ENCODE measurements at regions not wholly inside any gene's neighbourhood (a gene's known extent, or its start where the extent isn't known, plus 50 kb on each side); places are given as distances from the start of the nearest gene placed in this dataset.

DNA sequence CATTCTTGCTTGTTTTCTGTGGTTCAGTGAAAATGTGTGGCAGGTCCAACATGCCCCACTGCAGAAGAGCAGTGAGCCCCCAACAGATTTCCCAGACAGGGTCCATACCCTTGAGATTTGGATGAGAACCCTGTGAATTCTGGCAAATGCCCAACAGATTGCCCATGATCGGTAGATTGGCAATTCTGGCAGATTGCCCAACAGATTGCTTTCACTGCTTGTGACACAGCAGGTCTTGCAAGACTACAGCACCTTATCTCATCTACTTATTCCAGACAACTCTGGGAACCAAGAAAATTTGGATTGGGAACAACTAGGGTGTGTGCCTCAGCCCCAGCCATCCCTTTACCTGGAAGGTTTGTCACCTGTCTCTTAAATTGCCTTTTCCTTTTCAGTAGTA, 143.7 kb upstream of the COL1A2 start:
- DNase-seq (ENCODE audit: extremely low read depth in 1 of 11, low read depth in 9 of 11, low spot score in 4 of 11): no peak

- no peak for DNase-seq (ENCODE audit: extremely low read depth in 1 of 11, low read depth in 9 of 11, low spot score in 4 of 11)
Measured at GRCh38 chr7:94252124-94252523, 142.6 kb upstream of the COL1A2 start.

DNA sequence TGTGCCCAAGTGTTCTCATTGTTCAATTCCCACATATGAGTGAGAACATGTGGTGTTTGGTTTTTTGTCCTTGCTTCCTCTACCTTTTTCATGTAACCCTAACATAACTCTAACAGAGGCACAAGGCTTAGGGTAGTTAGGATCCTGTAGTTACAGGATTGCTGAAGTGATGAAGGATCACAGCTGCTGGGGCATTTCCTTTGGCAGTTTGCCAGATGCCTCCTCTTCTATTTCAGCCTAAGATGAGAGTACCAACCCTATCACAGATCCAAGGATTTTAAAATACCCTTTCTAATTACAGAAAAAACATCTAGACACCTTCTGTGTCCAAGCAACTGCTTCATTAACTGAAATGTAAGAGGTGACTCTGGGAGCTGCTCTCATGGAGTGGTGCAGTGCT, 141.7 kb upstream of the COL1A2 start:
- peak in 1 of 11 donors; percentile 13 for DNase-seq (ENCODE audit: extremely low read depth in 1 of 11, low read depth in 9 of 11, low spot score in 4 of 11)

DNA sequence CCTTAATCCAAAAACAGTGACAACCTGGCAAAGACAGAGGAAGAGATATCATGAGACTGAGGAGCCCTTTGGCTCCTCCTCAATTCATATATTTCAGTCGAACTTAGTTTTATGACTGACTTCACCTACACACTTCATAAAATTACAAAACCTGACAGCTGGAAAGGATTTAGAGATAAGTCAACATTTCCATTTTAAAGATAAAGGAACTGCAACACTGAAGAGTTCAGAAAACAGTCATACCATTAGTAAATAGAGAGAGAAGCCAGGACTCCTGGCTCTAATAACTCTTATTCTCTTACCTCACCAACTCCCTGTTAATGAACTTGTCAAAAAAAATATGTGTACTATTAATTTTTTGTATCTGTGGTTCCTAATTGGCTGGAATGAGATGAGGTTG, 141.0 kb upstream of the COL1A2 start:
- DNase-seq (ENCODE audit: extremely low read depth in 1 of 11, low read depth in 9 of 11, low spot score in 4 of 11): no peak

- peak in 2 of 11 donors; percentile 13 to 26 for DNase-seq (ENCODE audit: extremely low read depth in 1 of 11, low read depth in 9 of 11, low spot score in 4 of 11)
Measured at GRCh38 chr7:94258418-94259300, 136.0 kb upstream of the COL1A2 start.

DNA sequence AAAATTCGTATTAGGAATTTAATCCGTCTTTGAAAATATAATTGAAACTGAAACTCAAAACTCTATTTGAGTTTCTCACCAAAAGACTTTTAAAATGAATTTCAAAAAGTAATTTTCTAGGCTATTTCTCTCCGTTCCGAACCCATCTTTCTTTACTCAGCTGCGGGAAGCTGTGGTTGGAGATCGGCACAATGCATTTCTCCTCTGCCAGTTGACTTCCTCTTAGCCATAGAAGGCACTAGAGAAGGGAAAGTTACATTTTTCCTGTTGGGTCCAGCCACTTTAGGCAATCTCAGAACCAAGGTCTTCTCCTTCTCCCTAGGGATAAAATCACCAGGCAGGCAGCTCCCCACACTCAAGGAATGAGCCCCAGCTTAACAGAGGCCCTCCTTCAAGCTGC, 133.6 kb upstream of the COL1A2 start:
- no peak for DNase-seq (ENCODE audit: extremely low read depth in 1 of 11, low read depth in 9 of 11, low spot score in 4 of 11)

DNA sequence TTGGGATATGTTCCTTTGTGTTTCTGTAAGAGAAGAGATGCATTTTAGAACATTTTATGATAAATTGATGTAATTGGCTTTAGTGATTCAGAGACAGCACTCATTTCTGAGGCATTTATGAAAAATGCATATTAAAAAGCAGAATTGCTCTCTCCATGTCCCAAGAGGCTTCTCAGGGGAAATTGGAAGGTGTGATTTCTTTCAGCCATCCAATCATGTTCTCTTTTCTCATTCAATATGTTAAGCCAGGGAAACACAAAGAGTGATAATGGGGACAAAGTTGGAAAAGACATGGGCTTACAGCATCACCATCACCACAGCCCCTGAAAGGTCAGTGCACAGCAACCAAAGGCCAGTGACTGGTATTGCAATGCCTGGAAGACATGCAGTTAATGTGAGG, 129.9 kb upstream of the COL1A2 start:
- no peak for DNase-seq (ENCODE audit: extremely low read depth in 1 of 11, low read depth in 9 of 11, low spot score in 4 of 11)

DNA sequence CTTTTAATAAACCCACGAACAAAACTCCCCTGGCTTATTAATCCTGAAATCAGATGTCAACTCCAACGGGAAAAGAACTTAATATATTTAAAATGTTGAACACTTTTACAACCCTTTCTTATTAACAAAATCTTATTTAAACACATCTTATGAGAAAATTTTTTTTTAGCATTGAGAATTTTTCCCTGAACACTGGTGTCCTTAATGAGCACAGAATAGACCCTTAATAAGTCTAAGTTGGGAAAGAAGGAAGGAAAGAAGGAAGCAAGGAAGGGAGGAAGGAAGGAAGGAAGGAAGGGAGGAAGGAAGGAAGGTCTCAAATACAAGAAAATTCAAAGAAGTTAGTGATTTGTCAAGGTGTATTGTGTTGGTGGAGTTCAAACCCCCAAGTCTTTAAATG, 129.2 kb upstream of the COL1A2 start:
- DNase-seq (ENCODE audit: extremely low read depth in 1 of 11, low read depth in 9 of 11, low spot score in 4 of 11): no peak

- no peak for DNase-seq (ENCODE audit: extremely low read depth in 1 of 11, low read depth in 9 of 11, low spot score in 4 of 11)
Measured at GRCh38 chr7:94266238-94266644, 128.5 kb upstream of the COL1A2 start.

GRCh38 chr7:94270772-94271171, 123.9 kb upstream of the COL1A2 start:
- no peak for DNase-seq (ENCODE audit: extremely low read depth in 1 of 11, low read depth in 9 of 11, low spot score in 4 of 11)

DNA sequence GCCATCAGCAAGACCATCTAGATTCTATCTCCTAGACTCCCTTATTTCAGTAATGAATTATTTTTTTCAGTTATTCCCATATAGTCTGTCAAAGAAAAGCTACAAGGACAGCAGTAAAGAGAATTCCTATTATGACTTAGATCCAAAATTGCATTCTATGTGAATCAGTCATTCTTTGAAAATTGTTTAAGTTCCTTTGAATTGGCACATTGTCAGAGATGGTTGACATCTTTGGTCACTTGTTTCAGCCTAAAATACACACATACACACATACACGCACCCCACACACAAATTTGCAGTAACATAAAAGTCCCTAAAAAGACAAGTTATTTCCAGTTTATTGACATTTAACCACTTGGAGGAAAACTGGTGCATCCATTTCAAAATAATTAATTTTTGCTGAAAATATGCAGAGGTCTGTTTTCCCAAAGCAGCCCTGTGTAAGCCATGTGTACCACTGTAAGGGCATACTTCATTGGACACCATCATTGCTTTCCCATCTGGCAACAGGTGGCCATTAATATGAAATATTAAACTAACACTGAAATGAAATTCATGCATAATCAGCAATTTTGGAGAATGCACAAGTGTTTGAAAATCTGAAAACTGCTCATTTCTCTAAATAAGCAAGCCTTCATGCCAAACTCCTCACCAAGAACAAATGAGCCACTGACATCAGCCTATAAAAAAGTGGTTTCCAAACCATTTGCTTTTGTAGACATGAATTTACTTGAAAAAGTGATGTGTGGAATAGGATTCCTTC, 121.7 kb upstream of the COL1A2 start:
- no peak for DNase-seq (ENCODE audit: extremely low read depth in 1 of 11, low read depth in 9 of 11, low spot score in 4 of 11)

DNA sequence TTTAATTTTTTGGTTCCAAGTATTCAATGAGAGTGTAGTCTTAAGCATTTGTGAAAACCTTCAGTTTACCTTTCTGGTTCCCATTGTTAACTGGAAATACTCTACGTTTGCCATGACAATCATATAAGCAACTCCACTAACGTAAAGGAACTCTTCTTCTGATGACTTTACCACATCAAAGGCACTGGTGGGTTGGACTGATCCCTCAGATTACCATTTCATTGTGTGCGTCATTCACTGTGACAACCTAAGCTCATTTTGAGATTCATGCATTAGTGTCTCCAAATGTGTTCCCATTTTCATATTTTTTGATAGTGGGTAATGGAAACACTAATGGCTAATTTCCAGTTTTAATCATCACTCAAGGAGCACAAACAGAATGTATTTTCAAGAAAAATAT, 119.9 kb upstream of the COL1A2 start:
- DNase-seq (ENCODE audit: extremely low read depth in 1 of 11, low read depth in 9 of 11, low spot score in 4 of 11): no peak

GRCh38 chr7:94276027-94276426, 118.7 kb upstream of the COL1A2 start:
- peak in 1 of 11 donors; percentile 28 for DNase-seq (ENCODE audit: extremely low read depth in 1 of 11, low read depth in 9 of 11, low spot score in 4 of 11)

DNA sequence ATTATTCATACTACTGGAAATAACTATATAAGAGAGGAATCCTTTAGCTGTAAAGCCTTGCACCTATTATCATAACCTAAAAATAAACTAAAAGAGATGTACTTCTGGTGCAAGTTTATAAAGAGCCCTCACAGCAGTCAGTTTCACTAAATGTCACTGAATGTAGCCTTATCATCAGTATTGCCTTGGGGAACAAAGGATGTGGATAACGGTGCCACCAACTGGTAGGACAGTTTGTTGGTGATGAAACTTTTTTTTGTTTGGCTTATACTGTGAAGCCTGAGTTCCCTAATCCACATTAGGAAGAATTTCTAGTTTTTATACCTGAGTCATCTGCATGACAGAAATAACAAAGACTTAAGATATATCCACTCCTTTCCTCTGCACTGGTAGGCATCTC, 117.9 kb upstream of the COL1A2 start:
- no peak for DNase-seq (ENCODE audit: extremely low read depth in 1 of 11, low read depth in 9 of 11, low spot score in 4 of 11)

- DNase-seq (ENCODE audit: extremely low read depth in 1 of 11, low read depth in 9 of 11, low spot score in 4 of 11): no peak
Measured at GRCh38 chr7:94277236-94277635, 117.5 kb upstream of the COL1A2 start.

GRCh38 chr7:94280851-94281250, 113.8 kb upstream of the COL1A2 start:
- no peak for DNase-seq (ENCODE audit: extremely low read depth in 1 of 11, low read depth in 9 of 11, low spot score in 4 of 11)

- DNase-seq (ENCODE audit: extremely low read depth in 1 of 11, low read depth in 9 of 11, low spot score in 4 of 11): no peak
Measured at GRCh38 chr7:94284104-94284503, 110.6 kb upstream of the COL1A2 start.

GRCh38 chr7:94286111-94286510, 108.6 kb upstream of the COL1A2 start:
- no peak for DNase-seq (ENCODE audit: extremely low read depth in 1 of 11, low read depth in 9 of 11, low spot score in 4 of 11)

DNA sequence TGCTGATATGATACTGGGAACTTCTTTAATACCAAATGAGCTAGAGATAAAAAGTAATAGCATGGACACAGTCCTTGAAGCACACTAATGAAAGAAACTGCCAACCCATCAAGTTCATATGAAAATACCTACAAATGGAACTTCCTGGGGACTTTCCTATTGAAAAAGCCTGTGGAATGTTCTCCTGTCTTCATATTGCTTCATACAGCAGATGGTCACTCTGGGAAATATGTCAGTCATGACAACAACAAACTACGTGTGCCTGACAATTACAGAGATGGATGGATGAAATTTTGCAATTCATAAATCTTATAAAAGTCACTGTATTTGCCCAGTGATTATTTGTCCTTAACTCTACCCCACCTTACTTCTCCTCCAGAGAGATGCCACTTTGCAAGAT, 106.6 kb upstream of the COL1A2 start:
- no peak for DNase-seq (ENCODE audit: extremely low read depth in 1 of 11, low read depth in 9 of 11, low spot score in 4 of 11)

DNA sequence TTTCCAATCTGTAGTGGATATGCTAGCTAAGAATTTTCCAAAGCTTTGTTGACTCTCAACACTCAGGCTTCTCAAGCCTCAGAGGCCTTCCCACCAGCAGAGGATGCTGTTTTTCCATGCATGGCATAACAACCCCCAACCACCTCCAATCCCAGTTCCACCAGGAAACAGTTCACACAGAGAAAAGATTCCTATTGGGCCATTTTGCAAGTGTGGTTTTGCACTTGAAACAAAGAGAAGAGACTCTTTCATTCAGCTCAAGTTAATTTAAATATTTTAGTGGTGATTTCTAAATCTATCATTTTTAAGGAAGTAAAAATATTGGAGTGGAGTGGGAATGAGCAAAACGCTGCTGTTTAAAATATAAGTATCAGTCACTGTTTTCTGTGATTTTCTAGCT, 105.6 kb upstream of the COL1A2 start:
- peak in 9 of 11 donors; percentile 52 to 79 (median 62) for DNase-seq (ENCODE audit: extremely low read depth in 1 of 11, low read depth in 9 of 11, low spot score in 4 of 11)
